ENCODE measurements at regions not wholly inside any gene's neighbourhood (a gene's known extent, or its start where the extent isn't known, plus 50 kb on each side); places are given as distances from the start of the nearest gene placed in this dataset.

GRCh38 chr9:118367383-118367782 lies 663.2 kb downstream of the TLR4 start:
- Histone ChIP-seq H3K27me3 (ENCODE audit: control insufficient read depth, insufficient read depth, low read length) (no peaks in the 10 kb centered on the region), H3K9me3 (ENCODE audit: control insufficient read depth, insufficient read depth, low read length) (peaks cover 6% of the 10 kb centered on the region), H3K36me3 (ENCODE audit: control insufficient read depth, insufficient read depth, low read length) (no peaks in the 10 kb centered on the region), H3K27ac (ENCODE audit: low read length) (no peak overlapping the region), H3K4me3 (ENCODE audit: low read length) (no peak overlapping the region), H3K4me1 (ENCODE audit: control insufficient read depth, insufficient read depth, low read length) (no peaks in the 10 kb centered on the region)
- H3K4me3 Mint-ChIP-seq: no peak overlapping the region
- intact Hi-C loops (cut with micrococcal nuclease): no loop called here
- no peak overlapping the region for H3K27ac Mint-ChIP-seq
- no peaks in the 10 kb centered on the region for H3K27me3 Mint-ChIP-seq (ENCODE audit: low read depth in 2 of 2)
- DNase-seq: no peak
- H3K36me3 Mint-ChIP-seq: no peaks in the 10 kb centered on the region
- TF ChIP-seq, protein P1, sequence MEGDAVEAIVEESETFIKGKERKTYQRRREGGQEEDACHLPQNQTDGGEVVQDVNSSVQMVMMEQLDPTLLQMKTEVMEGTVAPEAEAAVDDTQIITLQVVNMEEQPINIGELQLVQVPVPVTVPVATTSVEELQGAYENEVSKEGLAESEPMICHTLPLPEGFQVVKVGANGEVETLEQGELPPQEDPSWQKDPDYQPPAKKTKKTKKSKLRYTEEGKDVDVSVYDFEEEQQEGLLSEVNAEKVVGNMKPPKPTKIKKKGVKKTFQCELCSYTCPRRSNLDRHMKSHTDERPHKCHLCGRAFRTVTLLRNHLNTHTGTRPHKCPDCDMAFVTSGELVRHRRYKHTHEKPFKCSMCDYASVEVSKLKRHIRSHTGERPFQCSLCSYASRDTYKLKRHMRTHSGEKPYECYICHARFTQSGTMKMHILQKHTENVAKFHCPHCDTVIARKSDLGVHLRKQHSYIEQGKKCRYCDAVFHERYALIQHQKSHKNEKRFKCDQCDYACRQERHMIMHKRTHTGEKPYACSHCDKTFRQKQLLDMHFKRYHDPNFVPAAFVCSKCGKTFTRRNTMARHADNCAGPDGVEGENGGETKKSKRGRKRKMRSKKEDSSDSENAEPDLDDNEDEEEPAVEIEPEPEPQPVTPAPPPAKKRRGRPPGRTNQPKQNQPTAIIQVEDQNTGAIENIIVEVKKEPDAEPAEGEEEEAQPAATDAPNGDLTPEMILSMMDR (IDR thresholded peaks at IDR 0.05): no peak
- ATAC-seq: no peak
- no peaks in the 10 kb centered on the region for H3K4me1 Mint-ChIP-seq
- peaks cover 7 to 8% of the 10 kb centered on the region in 2 donors for H3K9me3 Mint-ChIP-seq

DNA sequence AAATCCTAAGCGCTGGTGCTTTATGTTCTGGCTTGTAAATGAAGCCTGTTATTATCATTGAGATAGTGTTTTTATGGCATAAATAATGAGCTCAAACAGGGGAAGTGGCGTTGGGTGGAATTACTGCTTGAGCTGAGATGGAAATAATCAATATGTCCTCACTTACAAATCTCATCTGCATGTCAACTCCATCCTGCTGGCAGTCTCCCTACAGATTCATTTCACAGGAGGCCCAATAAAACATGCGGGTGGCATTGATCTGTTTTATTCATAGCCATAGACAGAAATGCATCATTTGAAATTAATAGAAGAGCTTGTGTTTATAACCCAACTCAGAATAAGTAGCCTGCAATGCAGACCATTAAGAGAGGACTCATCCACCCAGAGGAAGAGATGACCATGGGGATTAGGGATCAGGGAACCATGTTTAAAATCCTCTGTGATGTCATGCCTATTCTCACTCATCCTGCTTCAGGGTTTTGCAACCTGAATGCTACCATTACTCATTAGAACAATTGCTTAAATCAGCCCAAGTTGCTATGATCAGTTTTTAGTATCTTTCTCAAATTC lies 680.4 kb downstream of the TLR4 start:
- TF ChIP-seq, protein P1 (IDR thresholded peaks at IDR 0.05): no peak
- DNase-seq: no peak
- no peaks in the 10 kb centered on the region for H3K36me3 Mint-ChIP-seq
- H3K27ac Mint-ChIP-seq: no peak overlapping the region
- no peak for ATAC-seq
- H3K4me3 Mint-ChIP-seq: no peak overlapping the region
- Histone ChIP-seq H3K9me3 (ENCODE audit: control insufficient read depth, insufficient read depth, low read length) (no peaks in the 10 kb centered on the region), H3K4me3 (ENCODE audit: low read length) (no peak overlapping the region), H3K4me1 (ENCODE audit: control insufficient read depth, insufficient read depth, low read length) (no peaks in the 10 kb centered on the region), H3K36me3 (ENCODE audit: control insufficient read depth, insufficient read depth, low read length) (no peaks in the 10 kb centered on the region), H3K27ac (ENCODE audit: low read length) (no peak overlapping the region), H3K27me3 (ENCODE audit: control insufficient read depth, insufficient read depth, low read length) (no peaks in the 10 kb centered on the region)
- H3K4me1 Mint-ChIP-seq: no peaks in the 10 kb centered on the region
- intact Hi-C loops (cut with micrococcal nuclease): no loop called here
- H3K9me3 Mint-ChIP-seq: peaks cover 13 to 18% of the 10 kb centered on the region in 2 donors
- WGBS (ENCODE audit: insufficient coverage): no CpG with 5 or more reads among the region's 3 CpGs
- no peaks in the 10 kb centered on the region for H3K27me3 Mint-ChIP-seq (ENCODE audit: low read depth in 2 of 2)

- Histone ChIP-seq H3K4me3 (ENCODE audit: low read length) (no peak overlapping the region), H3K27me3 (ENCODE audit: control insufficient read depth, insufficient read depth, low read length) (no peaks in the 10 kb centered on the region), H3K36me3 (ENCODE audit: control insufficient read depth, insufficient read depth, low read length) (no peaks in the 10 kb centered on the region), H3K27ac (ENCODE audit: low read length) (no peak overlapping the region), H3K4me1 (ENCODE audit: control insufficient read depth, insufficient read depth, low read length) (no peaks in the 10 kb centered on the region), H3K9me3 (ENCODE audit: control insufficient read depth, insufficient read depth, low read length) (no peaks in the 10 kb centered on the region)
- TF ChIP-seq, protein P1 (IDR thresholded peaks at IDR 0.05): no peak
- Mint-ChIP-seq H3K27me3 (ENCODE audit: low read depth in 2 of 2) (no peaks in the 10 kb centered on the region), H3K4me3 (no peak overlapping the region), H3K36me3 (no peaks in the 10 kb centered on the region), H3K27ac (no peak overlapping the region), H3K4me1 (no peaks in the 10 kb centered on the region), H3K9me3 (peaks cover 6 to 8% of the 10 kb centered on the region in 2 donors)
- 55% methylated on average over 2 of the region's 2 CpGs for WGBS (ENCODE audit: insufficient coverage)
- no peak for DNase-seq
- ATAC-seq: no peak
- intact Hi-C loops (cut with micrococcal nuclease): no loop called here
These were observed 691.2 kb downstream of the TLR4 start for GRCh38 chr9:118395415-118395814.

DNA sequence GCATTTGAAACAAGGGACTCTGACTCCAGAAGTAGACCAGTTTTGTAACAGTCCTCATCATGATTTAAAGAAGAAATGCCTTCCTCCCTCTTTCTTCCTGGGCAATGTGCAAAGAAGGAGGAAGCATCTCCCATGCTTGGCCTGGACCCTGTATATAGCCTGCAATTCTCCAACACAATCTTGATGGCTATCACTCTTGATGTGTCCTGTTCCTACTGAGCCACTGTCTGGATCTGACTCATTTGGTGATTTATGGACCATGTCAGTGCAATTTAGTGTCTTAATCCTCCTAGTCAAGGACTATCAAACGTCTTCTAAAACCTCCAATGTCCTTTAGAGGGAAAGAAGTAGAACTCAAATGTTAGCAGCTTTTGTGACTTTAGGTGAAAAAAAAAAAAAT lies 697.3 kb downstream of the TLR4 start:
- Mint-ChIP-seq H3K36me3 (no peaks in the 10 kb centered on the region), H3K27me3 (ENCODE audit: low read depth in 2 of 2) (no peaks in the 10 kb centered on the region), H3K9me3 (peaks cover 5 to 6% of the 10 kb centered on the region in 2 donors), H3K4me1 (no peaks in the 10 kb centered on the region), H3K27ac (no peak overlapping the region), H3K4me3 (no peak overlapping the region)
- Histone ChIP-seq H3K27ac (ENCODE audit: low read length) (no peak overlapping the region), H3K4me1 (ENCODE audit: control insufficient read depth, insufficient read depth, low read length) (no peaks in the 10 kb centered on the region), H3K27me3 (ENCODE audit: control insufficient read depth, insufficient read depth, low read length) (no peaks in the 10 kb centered on the region), H3K9me3 (ENCODE audit: control insufficient read depth, insufficient read depth, low read length) (no peaks in the 10 kb centered on the region), H3K4me3 (ENCODE audit: low read length) (no peak overlapping the region), H3K36me3 (ENCODE audit: control insufficient read depth, insufficient read depth, low read length) (no peaks in the 10 kb centered on the region)
- TF ChIP-seq, protein P1 (IDR thresholded peaks at IDR 0.05): no peak
- intact Hi-C loops (cut with micrococcal nuclease): no loop called here
- WGBS (ENCODE audit: insufficient coverage): no CpG with 5 or more reads among the region's 1 CpG
- DNase-seq: no peak
- no peak for ATAC-seq

Measured in natural killer cell (primary cell).